ENCODE measurements at regions not wholly inside any gene's neighbourhood (a gene's known extent, or its start where the extent isn't known, plus 50 kb on each side); places are given as distances from the start of the nearest gene placed in this dataset.

- ChIA-PET CTCF (no interaction called here), POLR2A (no interaction called here)
- no peak for TF ChIP-seq PKNOX1 (IDR thresholded peaks at IDR 0.05)
- no peak for TF ChIP-seq CTBP1 (IDR thresholded peaks at IDR 0.05; ENCODE audit: borderline replicate concordance)
- DNase-seq (ENCODE audit: extremely low spot score), result no peak
Observed at GRCh38 chr2:235383272-235383843, 110.5 kb upstream of the AGAP1 start.

DNA sequence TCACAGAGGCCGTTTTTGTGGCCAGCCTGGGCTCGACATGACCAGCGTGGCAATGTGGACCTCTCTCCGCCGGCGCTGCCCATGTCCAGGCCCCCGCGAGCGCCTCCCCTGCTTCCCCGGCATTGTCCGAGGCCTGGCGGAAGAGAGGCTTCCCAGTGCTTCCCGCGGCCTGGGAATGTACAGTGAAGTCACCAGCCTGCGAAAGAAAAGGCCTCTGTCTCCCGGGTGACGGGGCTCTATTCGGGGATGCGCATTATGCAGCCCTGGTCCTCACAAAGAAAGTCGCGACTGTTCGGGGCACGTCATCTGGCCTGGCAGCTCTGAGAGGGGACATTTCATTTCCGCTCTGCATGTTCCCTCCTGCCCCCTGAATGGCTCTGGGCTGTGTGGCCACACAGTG lies 109.2 kb upstream of the AGAP1 start:
- ChIA-PET CTCF (no interaction called here), POLR2A (no interaction called here)
- TF ChIP-seq SUZ12 (IDR thresholded peaks at IDR 0.05) (no peak), FOXA1 (IDR thresholded peaks at IDR 0.05) (no peak), HDGF (IDR thresholded peaks at IDR 0.05; ENCODE audit: borderline replicate concordance) (no peak), ELF4 (IDR thresholded peaks at IDR 0.05) (no peak), SP1 (IDR thresholded peaks at IDR 0.05) (no peak), PKNOX1 (IDR thresholded peaks at IDR 0.05) (no peak), FOXK2 (IDR thresholded peaks at IDR 0.05) (no peak), FOXM1 (IDR thresholded peaks at IDR 0.05; ENCODE audit: borderline replicate concordance) (no peak), ZNF384 (IDR thresholded peaks at IDR 0.05) (no peak), TARDBP (IDR thresholded peaks at IDR 0.05) (no peak), LEF1 (IDR thresholded peaks at IDR 0.05; ENCODE audit: borderline replicate concordance) (no peak), ARNT (IDR thresholded peaks at IDR 0.05) (no peak), BHLHE40 (IDR thresholded peaks at IDR 0.05; ENCODE audit: borderline replicate concordance) (no peak), CTBP1 (IDR thresholded peaks at IDR 0.05; ENCODE audit: borderline replicate concordance) (no peak)
- DNase-seq (ENCODE audit: extremely low spot score), result no peak

DNA sequence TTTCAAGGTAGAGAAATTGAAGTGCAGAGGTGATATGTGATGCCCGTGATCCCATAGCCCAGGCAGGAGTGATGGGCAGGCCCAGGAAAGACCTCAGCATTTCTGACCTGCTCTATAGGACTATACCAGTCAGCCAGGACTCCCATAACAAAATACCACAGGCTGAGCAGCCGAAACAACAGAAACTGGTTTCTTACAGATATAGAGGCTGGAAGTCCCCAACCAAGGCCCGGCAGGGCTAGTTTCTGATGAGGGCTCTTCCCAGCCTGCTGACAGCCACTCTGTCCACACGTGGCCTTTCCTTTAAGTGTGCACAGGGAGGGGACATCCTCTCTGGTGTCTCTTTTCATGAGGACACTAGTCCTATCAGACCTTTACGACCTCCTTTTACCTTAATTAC lies 104.2 kb upstream of the AGAP1 start:
- no peak for TF ChIP-seq ELF4 (IDR thresholded peaks at IDR 0.05)
- TF ChIP-seq ARNT (IDR thresholded peaks at IDR 0.05), result no peak
- TF ChIP-seq TARDBP (IDR thresholded peaks at IDR 0.05), result no peak
- TF ChIP-seq FOXK2 (IDR thresholded peaks at IDR 0.05), result no peak
- TF ChIP-seq SP1 (IDR thresholded peaks at IDR 0.05), result no peak
- no peak for TF ChIP-seq BHLHE40 (IDR thresholded peaks at IDR 0.05; ENCODE audit: borderline replicate concordance)
- TF ChIP-seq PKNOX1 (IDR thresholded peaks at IDR 0.05), result no peak
- no peak for TF ChIP-seq CTBP1 (IDR thresholded peaks at IDR 0.05; ENCODE audit: borderline replicate concordance)
- no peak for TF ChIP-seq NFRKB (IDR thresholded peaks at IDR 0.05)
- no peak for TF ChIP-seq LEF1 (IDR thresholded peaks at IDR 0.05; ENCODE audit: borderline replicate concordance)
- TF ChIP-seq FOXM1 (IDR thresholded peaks at IDR 0.05; ENCODE audit: borderline replicate concordance), result no peak
- TF ChIP-seq L3MBTL2 (conservative IDR thresholded peaks at IDR 0.05), result no peak
- TF ChIP-seq FOXA1 (IDR thresholded peaks at IDR 0.05), result no peak
- POLR2A ChIA-PET, result no interaction called here

DNA sequence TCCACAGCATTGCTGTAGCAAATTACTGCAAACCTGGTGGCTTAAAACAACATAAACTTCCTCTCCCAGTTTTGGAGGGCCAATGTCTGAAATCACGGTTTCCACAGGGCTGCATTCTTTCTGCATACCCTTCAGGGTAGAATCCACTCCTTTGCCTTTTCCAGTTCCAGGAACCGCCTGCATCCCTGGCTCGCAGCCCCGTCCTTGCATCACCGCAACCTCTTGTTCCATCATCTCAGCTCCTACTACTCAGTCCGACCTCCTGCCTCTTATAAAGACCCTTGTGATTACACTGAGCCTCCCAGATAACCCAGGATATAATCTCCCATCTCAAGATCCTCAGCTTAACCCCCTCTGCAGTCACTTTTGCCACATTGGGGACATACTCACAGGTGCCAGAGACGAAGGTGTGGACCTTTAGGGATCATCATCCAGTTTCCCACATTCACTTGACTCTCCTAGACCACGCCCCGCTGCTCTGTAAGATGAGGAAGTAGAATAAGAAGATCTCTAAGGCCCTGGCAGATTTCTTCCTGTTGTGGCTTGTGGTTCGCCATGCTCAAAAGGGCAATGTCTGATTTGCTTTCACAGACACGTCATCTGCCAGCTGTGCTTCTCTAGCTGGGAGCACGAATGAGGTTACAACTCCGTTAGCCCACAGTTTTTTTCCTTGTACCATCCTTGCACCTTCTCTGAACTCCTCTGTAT lies 103.6 kb upstream of the AGAP1 start:
- POLR2A ChIA-PET, result no interaction called here
- TF ChIP-seq L3MBTL2 (conservative IDR thresholded peaks at IDR 0.05) (no peak), HDGF (IDR thresholded peaks at IDR 0.05; ENCODE audit: borderline replicate concordance) (no peak), ELF4 (IDR thresholded peaks at IDR 0.05) (no peak), CTBP1 (IDR thresholded peaks at IDR 0.05; ENCODE audit: borderline replicate concordance) (no peak), BHLHE40 (IDR thresholded peaks at IDR 0.05; ENCODE audit: borderline replicate concordance) (no peak), ZNF384 (IDR thresholded peaks at IDR 0.05) (no peak), FOXK2 (IDR thresholded peaks at IDR 0.05) (no peak), FOXM1 (IDR thresholded peaks at IDR 0.05; ENCODE audit: borderline replicate concordance) (no peak), NFRKB (IDR thresholded peaks at IDR 0.05) (no peak), TARDBP (IDR thresholded peaks at IDR 0.05) (no peak), ARNT (IDR thresholded peaks at IDR 0.05) (no peak), LEF1 (IDR thresholded peaks at IDR 0.05; ENCODE audit: borderline replicate concordance) (no peak), SP1 (IDR thresholded peaks at IDR 0.05) (no peak), PKNOX1 (IDR thresholded peaks at IDR 0.05) (no peak)
- no peak for DNase-seq (ENCODE audit: extremely low spot score)
- CTCF ChIA-PET, result no interaction called here

More for the DNA sequence above, 104.2 kb upstream of the AGAP1 start:
- no peak for DNase-seq (ENCODE audit: extremely low spot score)
- CTCF ChIA-PET, result no interaction called here

DNA sequence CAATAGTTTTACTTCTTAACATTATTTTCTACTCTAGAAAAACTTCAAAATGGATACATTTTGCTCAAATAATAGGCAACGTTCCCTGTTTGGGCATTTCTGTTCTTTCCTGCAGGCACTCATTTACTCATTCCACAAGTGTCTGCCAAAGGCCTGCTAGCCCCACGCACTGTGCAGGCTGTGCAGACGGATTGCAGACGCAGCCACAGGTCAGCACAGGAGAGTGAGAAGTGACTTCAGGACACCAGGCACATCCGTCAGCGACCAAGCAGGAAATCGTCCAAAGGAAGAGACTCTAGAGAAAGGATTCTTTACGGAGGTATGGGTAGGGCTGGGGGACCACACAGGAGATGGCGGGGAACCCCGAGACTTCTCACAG lies 103.0 kb upstream of the AGAP1 start:
- ChIA-PET CTCF (no interaction called here), POLR2A (no interaction called here)
- TF ChIP-seq FOXM1 (IDR thresholded peaks at IDR 0.05; ENCODE audit: borderline replicate concordance), result no peak
- no peak for TF ChIP-seq SUZ12 (IDR thresholded peaks at IDR 0.05)
- no peak for TF ChIP-seq ELF4 (IDR thresholded peaks at IDR 0.05)
- TF ChIP-seq NFRKB (IDR thresholded peaks at IDR 0.05), result no peak
- no peak for TF ChIP-seq PKNOX1 (IDR thresholded peaks at IDR 0.05)
- no peak for TF ChIP-seq L3MBTL2 (conservative IDR thresholded peaks at IDR 0.05)
- no peak for TF ChIP-seq HDGF (IDR thresholded peaks at IDR 0.05; ENCODE audit: borderline replicate concordance)
- TF ChIP-seq FOXA1 (IDR thresholded peaks at IDR 0.05), result no peak
- no peak for TF ChIP-seq CTBP1 (IDR thresholded peaks at IDR 0.05; ENCODE audit: borderline replicate concordance)
- no peak for DNase-seq (ENCODE audit: extremely low spot score)

All from HEK293T (cell line).